ENCODE measurements at regions not wholly inside any gene's neighbourhood (a gene's known extent, or its start where the extent isn't known, plus 50 kb on each side); places are given as distances from the start of the nearest gene placed in this dataset.

DNA sequence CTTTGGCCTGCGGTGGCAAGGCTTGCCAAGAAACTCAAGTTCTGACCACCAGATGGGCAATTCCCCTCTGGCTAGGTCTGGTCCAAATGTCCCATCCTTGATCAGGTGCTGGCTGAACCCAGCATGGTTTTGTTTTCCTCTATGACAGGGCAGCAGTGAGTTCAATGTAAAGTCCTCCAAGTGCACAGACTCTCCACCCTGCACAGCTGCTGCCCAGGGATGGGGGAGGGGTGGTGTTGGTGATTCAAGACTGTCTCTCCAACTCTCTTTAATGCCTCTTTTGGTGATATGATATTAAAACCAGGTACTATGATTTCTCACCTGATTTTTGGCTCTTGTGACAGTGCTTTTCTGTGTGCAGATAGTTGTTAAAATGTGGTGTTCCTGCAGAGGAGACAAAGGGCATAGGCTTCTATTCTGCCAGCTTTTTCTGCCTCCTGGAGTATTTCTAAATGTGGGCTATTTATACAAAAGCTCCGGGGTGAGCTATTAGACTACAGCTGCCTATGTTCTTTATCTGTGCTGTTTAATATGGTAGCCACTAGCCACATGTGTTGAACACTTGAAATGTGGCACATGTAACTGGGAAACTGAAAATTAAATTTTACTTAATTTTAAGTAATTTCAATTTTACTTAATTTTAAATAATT is 64.0 kb upstream of the STK39 start:
- no TSS peak for BruUV-seq (replicated peaks)
- TF ChIP-seq, protein P1, sequence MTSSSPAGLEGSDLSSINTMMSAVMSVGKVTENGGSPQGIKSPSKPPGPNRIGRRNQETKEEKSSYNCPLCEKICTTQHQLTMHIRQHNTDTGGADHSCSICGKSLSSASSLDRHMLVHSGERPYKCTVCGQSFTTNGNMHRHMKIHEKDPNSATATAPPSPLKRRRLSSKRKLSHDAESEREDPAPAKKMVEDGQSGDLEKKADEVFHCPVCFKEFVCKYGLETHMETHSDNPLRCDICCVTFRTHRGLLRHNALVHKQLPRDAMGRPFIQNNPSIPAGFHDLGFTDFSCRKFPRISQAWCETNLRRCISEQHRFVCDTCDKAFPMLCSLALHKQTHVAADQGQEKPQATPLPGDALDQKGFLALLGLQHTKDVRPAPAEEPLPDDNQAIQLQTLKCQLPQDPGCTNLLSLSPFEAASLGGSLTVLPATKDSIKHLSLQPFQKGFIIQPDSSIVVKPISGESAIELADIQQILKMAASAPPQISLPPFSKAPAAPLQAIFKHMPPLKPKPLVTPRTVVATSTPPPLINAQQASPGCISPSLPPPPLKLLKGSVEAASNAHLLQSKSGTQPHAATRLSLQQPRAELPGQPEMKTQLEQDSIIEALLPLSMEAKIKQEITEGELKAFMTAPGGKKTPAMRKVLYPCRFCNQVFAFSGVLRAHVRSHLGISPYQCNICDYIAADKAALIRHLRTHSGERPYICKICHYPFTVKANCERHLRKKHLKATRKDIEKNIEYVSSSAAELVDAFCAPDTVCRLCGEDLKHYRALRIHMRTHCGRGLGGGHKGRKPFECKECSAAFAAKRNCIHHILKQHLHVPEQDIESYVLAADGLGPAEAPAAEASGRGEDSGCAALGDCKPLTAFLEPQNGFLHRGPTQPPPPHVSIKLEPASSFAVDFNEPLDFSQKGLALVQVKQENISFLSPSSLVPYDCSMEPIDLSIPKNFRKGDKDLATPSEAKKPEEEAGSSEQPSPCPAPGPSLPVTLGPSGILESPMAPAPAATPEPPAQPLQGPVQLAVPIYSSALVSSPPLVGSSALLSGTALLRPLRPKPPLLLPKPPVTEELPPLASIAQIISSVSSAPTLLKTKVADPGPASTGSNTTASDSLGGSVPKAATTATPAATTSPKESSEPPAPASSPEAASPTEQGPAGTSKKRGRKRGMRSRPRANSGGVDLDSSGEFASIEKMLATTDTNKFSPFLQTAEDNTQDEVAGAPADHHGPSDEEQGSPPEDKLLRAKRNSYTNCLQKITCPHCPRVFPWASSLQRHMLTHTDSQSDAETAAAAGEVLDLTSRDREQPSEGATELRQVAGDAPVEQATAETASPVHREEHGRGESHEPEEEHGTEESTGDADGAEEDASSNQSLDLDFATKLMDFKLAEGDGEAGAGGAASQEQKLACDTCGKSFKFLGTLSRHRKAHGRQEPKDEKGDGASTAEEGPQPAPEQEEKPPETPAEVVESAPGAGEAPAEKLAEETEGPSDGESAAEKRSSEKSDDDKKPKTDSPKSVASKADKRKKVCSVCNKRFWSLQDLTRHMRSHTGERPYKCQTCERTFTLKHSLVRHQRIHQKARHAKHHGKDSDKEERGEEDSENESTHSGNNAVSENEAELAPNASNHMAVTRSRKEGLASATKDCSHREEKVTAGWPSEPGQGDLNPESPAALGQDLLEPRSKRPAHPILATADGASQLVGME (CRISPR knock-in tag; IDR thresholded peaks at IDR 0.05): no peak
- TF ChIP-seq ZNF282 (CRISPR knock-in tag; IDR thresholded peaks at IDR 0.05): no peak
- no peak for TF ChIP-seq ZNF695 (CRISPR knock-in tag; IDR thresholded peaks at IDR 0.05)
- no peak for TF ChIP-seq ZNF77 (CRISPR knock-in tag; IDR thresholded peaks at IDR 0.05)
- TF ChIP-seq MTF1 (CRISPR knock-in tag; IDR thresholded peaks at IDR 0.05; ENCODE audit: borderline replicate concordance): no peak
- TF ChIP-seq, protein P2, sequence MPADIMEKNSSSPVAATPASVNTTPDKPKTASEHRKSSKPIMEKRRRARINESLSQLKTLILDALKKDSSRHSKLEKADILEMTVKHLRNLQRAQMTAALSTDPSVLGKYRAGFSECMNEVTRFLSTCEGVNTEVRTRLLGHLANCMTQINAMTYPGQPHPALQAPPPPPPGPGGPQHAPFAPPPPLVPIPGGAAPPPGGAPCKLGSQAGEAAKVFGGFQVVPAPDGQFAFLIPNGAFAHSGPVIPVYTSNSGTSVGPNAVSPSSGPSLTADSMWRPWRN (IDR thresholded peaks at IDR 0.05; ENCODE audit: low read depth): no peak
- no peak for TF ChIP-seq IRF2 (CRISPR knock-in tag; IDR thresholded peaks at IDR 0.05)
- TF ChIP-seq, protein P3, sequence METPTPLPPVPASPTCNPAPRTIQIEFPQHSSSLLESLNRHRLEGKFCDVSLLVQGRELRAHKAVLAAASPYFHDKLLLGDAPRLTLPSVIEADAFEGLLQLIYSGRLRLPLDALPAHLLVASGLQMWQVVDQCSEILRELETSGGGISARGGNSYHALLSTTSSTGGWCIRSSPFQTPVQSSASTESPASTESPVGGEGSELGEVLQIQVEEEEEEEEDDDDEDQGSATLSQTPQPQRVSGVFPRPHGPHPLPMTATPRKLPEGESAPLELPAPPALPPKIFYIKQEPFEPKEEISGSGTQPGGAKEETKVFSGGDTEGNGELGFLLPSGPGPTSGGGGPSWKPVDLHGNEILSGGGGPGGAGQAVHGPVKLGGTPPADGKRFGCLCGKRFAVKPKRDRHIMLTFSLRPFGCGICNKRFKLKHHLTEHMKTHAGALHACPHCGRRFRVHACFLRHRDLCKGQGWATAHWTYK (CRISPR knock-in tag; IDR thresholded peaks at IDR 0.05): no peak
- intact Hi-C loops (cut with micrococcal nuclease): no loop called here
- H3K27me3 ChIP-seq (ENCODE audit: control insufficient read depth in 2 of 2, insufficient read depth in 2 of 2, low read length in 2 of 2): no peaks in the 10 kb centered on the region; a peak in 1 of 5 replicates
- no peak overlapping the region for H3K9ac ChIP-seq (ENCODE audit: insufficient read depth in 1 of 2, low read depth in 2 of 2, low read length in 2 of 2)
- ATAC-seq (no peak), FAIRE-seq (no peak), DNase-seq (ENCODE audit: extremely low read depth in 1 of 4, low spot score in 3 of 4) (no peak)
- ChIA-PET CTCF (ENCODE audit: low intra/inter-chr PET ratio) (no interaction called here), POLR2A (no interaction called here)
- H3K9me1 ChIP-seq (ENCODE audit: control insufficient read depth, insufficient read depth, low read length): no peaks in the 10 kb centered on the region
- H3K4me3 ChIP-seq: no peak overlapping the region
- no peak overlapping the region for H2AFZ ChIP-seq (ENCODE audit: low read depth, low read length)
- H3K27ac ChIP-seq (ENCODE audit: extremely low read depth, low read depth, low read length): no peak overlapping the region
- no peaks in the 10 kb centered on the region for H4K20me1 ChIP-seq (replicated peaks; ENCODE audit: control insufficient read depth, insufficient read depth, low read length)
- no peaks in the 10 kb centered on the region for H3K9me3 ChIP-seq (replicated peaks; ENCODE audit: control insufficient read depth, insufficient read depth, low read depth, low read length)
- H3K4me2 ChIP-seq (ENCODE audit: insufficient read depth, low read length): no peak overlapping the region
- no peaks in the 10 kb centered on the region for H3K36me3 ChIP-seq (ENCODE audit: control insufficient read depth, insufficient read depth, low read length)
- no peaks in the 10 kb centered on the region for H3K79me2 ChIP-seq (ENCODE audit: control insufficient read depth, insufficient read depth, low read length)
- no peaks in the 10 kb centered on the region for H3K4me1 ChIP-seq (replicated peaks in 1 of 2; ENCODE audit: control insufficient read depth in 2 of 2, insufficient read depth in 2 of 2, low read length in 2 of 2)
- WGBS (ENCODE audit: insufficient coverage, low coverage, missing lambda C conversion rate): 0% methylated on average over 2 of the region's 2 CpGs
- in situ Hi-C loops (cut with MboI): no loop called here

Measured in K562 (cell line).